ENCODE measurements at regions not wholly inside any gene's neighbourhood (a gene's known extent, or its start where the extent isn't known, plus 50 kb on each side); places are given as distances from the start of the nearest gene placed in this dataset.

GRCh38 chr4:17336524-17336961 is 175.3 kb downstream of the QDPR start:
- no peak for DNase-seq (ENCODE audit: low spot score)

- DNase-seq (ENCODE audit: low spot score) = no peak
These were observed 175.8 kb downstream of the QDPR start for GRCh38 chr4:17336069-17336468.

- DNase-seq (ENCODE audit: low spot score) = no peak
These were observed 176.5 kb downstream of the QDPR start for GRCh38 chr4:17335371-17335770.

GRCh38 chr4:17332478-17332877 is 179.4 kb downstream of the QDPR start:
- DNase-seq (ENCODE audit: low spot score) = no peak

GRCh38 chr4:17329046-17329445 is 182.8 kb downstream of the QDPR start:
- no peak for DNase-seq (ENCODE audit: low spot score)

- DNase-seq (ENCODE audit: low spot score) = no peak
These were observed 183.6 kb downstream of the QDPR start for GRCh38 chr4:17328141-17328815.

- DNase-seq (ENCODE audit: low spot score) = no peak
These were observed 184.3 kb downstream of the QDPR start for GRCh38 chr4:17327591-17327990.

GRCh38 chr4:17326756-17327155 is 185.1 kb downstream of the QDPR start:
- no peak for DNase-seq (ENCODE audit: low spot score)

GRCh38 chr4:17325098-17325497 is 186.8 kb downstream of the QDPR start:
- DNase-seq (ENCODE audit: low spot score) = no peak

- peak; percentile 80 for DNase-seq (ENCODE audit: low spot score)
These were observed 187.5 kb downstream of the QDPR start for GRCh38 chr4:17324386-17324830.

GRCh38 chr4:17323554-17324385 is 188.1 kb downstream of the QDPR start:
- no peak for DNase-seq (ENCODE audit: low spot score)

- no peak for DNase-seq (ENCODE audit: low spot score)
These were observed 189.4 kb downstream of the QDPR start for GRCh38 chr4:17322514-17322913.

- no peak for DNase-seq (ENCODE audit: low spot score)
These were observed 191.8 kb downstream of the QDPR start for GRCh38 chr4:17320046-17320445.

- DNase-seq (ENCODE audit: low spot score) = peak; percentile 51
These were observed 194.4 kb downstream of the QDPR start for GRCh38 chr4:17317526-17317925.

GRCh38 chr4:17316566-17316965 is 195.3 kb downstream of the QDPR start:
- no peak for DNase-seq (ENCODE audit: low spot score)

- no peak for DNase-seq (ENCODE audit: low spot score)
These were observed 196.4 kb downstream of the QDPR start for GRCh38 chr4:17315459-17315858.

- DNase-seq (ENCODE audit: low spot score) = no peak
These were observed 198.7 kb downstream of the QDPR start for GRCh38 chr4:17313194-17313593.

GRCh38 chr4:17310269-17310652 is 201.6 kb downstream of the QDPR start:
- DNase-seq (ENCODE audit: low spot score) = no peak

- DNase-seq (ENCODE audit: low spot score) = no peak
These were observed 202.2 kb downstream of the QDPR start for GRCh38 chr4:17309567-17310268.

GRCh38 chr4:17301869-17302268 is 210.0 kb downstream of the QDPR start:
- no peak for DNase-seq (ENCODE audit: low spot score)

- DNase-seq (ENCODE audit: low spot score) = no peak
These were observed 210.6 kb downstream of the QDPR start for GRCh38 chr4:17301266-17301665.
